Stomach (tissue), 4 donors: ENCODE measurements at regions not wholly inside any gene's neighbourhood (a gene's known extent, or its start where the extent isn't known, plus 50 kb on each side); places are given as distances from the start of the nearest gene placed in this dataset.

Source experiments
- CTCF ChIP-seq, 7 experiments: fragments of 450-650 bp in 4 of 7; fragments of 200-600 bp in 3 of 7; sonication (generic) in 3 of 7; IDR thresholded peaks; one replicate each; pipeline ENCODE4 v1.5.1; 2016 to 2019; ENCODE audit warnings: antibody characterized with exemption in 7 of 7, control low read depth in 2 of 7, mild to moderate bottlenecking in 1 of 7
- POLR2A ChIP-seq, 4 donors: fragments of 450-650 bp; IDR thresholded peaks; one replicate each; pipeline ENCODE4 v1.6.1; 2016; ENCODE audit warnings: antibody characterized with exemption in 4 of 4, control low read depth in 2 of 4, mild to moderate bottlenecking in 1 of 4, moderate library complexity in 1 of 4

GRCh38 chr5:125823572-125823971 lies 599.6 kb upstream of the GRAMD2B start:
- TF ChIP-seq CTCF (IDR thresholded peaks at IDR 0.05): no peak
- TF ChIP-seq POLR2A (IDR thresholded peaks at IDR 0.05): no peak
